ENCODE measurements at regions not wholly inside any gene's neighbourhood (a gene's known extent, or its start where the extent isn't known, plus 50 kb on each side); places are given as distances from the start of the nearest gene placed in this dataset.

DNA sequence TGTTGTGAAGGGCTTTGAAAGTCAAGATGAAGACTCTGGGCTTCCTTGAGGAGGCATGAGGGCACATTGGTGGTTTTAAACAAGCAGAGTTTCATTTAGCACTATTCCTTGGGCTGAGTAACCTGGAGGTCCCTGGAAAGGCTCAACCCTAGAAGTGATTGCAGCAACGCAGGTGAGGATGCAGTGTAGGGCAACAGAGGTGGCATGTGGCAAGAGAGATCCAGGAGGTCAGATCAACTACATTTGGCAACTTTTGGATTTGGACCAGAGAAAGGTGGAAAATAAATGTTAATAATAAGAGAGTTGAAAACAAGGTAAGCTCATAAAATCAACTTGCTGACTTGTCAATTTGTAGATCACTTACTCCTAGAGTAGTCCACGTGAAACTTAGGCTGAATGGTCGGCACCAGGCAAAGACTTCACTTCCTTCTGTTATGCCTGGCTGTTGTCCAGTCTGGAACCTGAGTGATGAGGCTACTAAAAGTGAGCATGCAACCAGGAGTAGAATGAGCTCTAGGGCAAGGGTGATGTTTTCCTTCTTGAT, 414.6 kb upstream of the ZMIZ1 start:
- intact Hi-C loops (cut with DNase I; ENCODE audit: low total_unique reads) = no loop called here
- WGBS, 2 donors = 70 to 80% methylated on average over 3 of the region's 3 CpGs
- H3K36me3 ChIP-seq (ENCODE audit: low read depth, missing control alignments) = no peaks in the 10 kb centered on the region
- no peaks in the 10 kb centered on the region for H3K27me3 ChIP-seq
- TF ChIP-seq POLR2A (IDR thresholded peaks at IDR 0.05) = no peak
- TF ChIP-seq, protein P1, sequence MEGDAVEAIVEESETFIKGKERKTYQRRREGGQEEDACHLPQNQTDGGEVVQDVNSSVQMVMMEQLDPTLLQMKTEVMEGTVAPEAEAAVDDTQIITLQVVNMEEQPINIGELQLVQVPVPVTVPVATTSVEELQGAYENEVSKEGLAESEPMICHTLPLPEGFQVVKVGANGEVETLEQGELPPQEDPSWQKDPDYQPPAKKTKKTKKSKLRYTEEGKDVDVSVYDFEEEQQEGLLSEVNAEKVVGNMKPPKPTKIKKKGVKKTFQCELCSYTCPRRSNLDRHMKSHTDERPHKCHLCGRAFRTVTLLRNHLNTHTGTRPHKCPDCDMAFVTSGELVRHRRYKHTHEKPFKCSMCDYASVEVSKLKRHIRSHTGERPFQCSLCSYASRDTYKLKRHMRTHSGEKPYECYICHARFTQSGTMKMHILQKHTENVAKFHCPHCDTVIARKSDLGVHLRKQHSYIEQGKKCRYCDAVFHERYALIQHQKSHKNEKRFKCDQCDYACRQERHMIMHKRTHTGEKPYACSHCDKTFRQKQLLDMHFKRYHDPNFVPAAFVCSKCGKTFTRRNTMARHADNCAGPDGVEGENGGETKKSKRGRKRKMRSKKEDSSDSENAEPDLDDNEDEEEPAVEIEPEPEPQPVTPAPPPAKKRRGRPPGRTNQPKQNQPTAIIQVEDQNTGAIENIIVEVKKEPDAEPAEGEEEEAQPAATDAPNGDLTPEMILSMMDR (IDR thresholded peaks at IDR 0.05) = no peak
- H3K4me1 ChIP-seq = no peaks in the 10 kb centered on the region
- DNase-seq = no peak
- no peak overlapping the region for H3K27ac ChIP-seq
- H3K9me3 ChIP-seq = no peaks in the 10 kb centered on the region
- H3K4me3 ChIP-seq = no peak overlapping the region

DNA sequence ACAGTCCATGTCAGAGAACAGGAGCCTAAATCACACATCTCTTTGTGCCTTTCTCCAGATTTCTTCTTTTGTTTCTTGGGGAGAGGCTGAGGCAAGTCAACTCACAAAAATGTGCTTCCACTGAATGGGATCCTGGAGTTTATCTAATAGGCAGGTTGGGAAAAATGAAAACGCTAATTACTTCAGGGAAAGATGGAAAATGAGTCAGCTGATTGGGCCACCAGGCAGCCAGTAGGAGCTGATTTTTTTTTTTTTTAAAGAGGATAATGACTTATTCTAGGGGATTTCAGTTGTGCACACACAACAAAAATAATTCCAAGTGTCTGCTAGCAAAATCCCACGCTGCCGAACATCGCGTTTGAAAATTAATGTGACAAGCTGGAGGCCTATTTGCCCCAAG, 412.8 kb upstream of the ZMIZ1 start:
- no peaks in the 10 kb centered on the region for H3K4me1 ChIP-seq
- H3K4me3 ChIP-seq = no peak overlapping the region
- no peaks in the 10 kb centered on the region for H3K36me3 ChIP-seq (ENCODE audit: low read depth, missing control alignments)
- 69 to 73% methylated on average over 5 of the region's 5 CpGs for WGBS, 2 donors
- no peak for TF ChIP-seq POLR2A (IDR thresholded peaks at IDR 0.05)
- TF ChIP-seq, protein P1 (IDR thresholded peaks at IDR 0.05) = no peak
- intact Hi-C loops (cut with DNase I; ENCODE audit: low total_unique reads) = no loop called here
- no peak for DNase-seq
- H3K9me3 ChIP-seq = no peaks in the 10 kb centered on the region
- no peak overlapping the region for H3K27ac ChIP-seq
- H3K27me3 ChIP-seq = no peaks in the 10 kb centered on the region

DNA sequence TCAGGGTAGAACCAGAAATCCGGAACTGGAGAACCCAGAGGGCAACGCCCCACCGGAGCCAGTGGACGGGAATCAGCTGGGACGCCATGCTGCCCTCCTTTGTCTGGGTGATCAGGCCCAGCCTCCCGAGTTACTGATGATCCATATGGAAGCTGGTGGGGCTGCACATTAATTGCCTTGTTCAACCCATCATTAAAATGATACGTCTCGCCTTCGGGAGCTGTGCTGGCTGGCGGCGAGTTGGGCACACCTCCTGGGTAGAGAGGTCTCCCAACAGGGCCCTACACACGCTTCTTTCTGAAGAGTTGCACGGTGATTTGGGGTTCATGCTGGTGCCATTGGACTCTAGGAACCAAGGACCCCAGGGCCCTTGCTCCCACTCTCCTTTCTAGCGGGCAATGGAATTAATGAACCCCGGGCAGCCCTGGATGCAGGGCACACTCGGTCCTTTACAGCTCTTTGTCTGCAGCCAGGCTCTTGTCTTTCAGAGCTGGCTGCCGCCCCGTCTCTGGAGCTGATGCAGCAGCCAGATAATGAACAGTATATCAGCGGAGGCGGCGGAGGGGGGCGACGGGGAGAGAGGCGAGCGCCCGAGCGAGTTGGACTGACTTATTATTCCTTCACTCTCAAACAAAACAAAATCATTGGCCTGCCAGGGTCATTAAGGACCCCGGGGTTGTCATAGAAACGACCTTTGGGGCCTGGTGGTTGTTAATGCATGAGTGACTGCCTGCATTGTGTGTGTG, 412.2 kb upstream of the ZMIZ1 start:
- TF ChIP-seq, protein P1 (IDR thresholded peaks at IDR 0.05) = no peak
- no peak for TF ChIP-seq POLR2A (IDR thresholded peaks at IDR 0.05)
- Histone ChIP-seq H3K9me3 (no peaks in the 10 kb centered on the region), H3K4me1 (no peaks in the 10 kb centered on the region), H3K4me3 (peak overlapping the region in 1 of 2 donors; percentile 10), H3K27me3 (no peaks in the 10 kb centered on the region), H3K27ac (no peak overlapping the region), H3K36me3 (ENCODE audit: low read depth, missing control alignments) (no peaks in the 10 kb centered on the region)
- WGBS, 2 donors = 40 to 67% methylated on average over 21 to 29 of the region's 29 CpGs
- intact Hi-C loops (cut with DNase I; ENCODE audit: low total_unique reads) = no loop called here
- DNase-seq = no peak

DNA sequence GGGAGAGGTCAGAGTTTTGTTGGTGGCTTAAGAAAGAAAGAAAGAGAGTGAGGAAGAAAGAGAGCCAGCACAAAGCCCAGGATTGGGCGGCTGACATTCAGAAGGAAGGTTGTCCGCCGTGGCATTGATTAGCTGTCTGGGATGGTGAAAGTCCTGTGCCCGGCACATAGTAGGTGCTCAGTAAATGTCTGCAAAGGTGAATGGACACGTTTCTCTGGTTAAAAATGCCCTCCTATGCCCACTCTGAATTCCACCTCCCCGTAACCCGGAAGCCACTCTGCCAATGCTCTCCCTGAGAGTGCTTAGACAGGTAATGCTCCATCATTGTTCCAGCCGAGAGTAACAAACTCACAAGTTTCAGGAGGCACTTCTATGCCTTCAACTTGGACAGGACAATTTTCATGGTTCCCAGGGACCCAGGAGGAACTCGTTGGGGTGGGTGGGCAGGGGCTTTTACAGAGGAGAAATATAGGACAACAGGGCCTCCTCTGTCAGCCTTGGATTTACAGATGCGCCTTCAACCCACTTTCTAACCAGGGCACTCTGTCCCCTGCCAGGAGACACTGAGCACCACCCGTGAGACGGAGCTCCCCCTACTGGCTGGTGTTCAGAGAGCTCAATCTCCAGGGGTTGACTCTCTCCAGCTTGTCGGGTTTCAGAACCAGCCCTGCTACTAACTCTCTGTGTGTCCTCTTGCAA, 411.5 kb upstream of the ZMIZ1 start:
- Histone ChIP-seq H3K27ac (no peak overlapping the region), H3K9me3 (no peaks in the 10 kb centered on the region), H3K4me1 (no peaks in the 10 kb centered on the region), H3K27me3 (no peaks in the 10 kb centered on the region), H3K36me3 (ENCODE audit: low read depth, missing control alignments) (no peaks in the 10 kb centered on the region), H3K4me3 (peak overlapping the region in 1 of 2 donors; percentile 10)
- TF ChIP-seq, protein P1 (IDR thresholded peaks at IDR 0.05) = peak; percentile 14 to 58 (median 49)
- no peak for TF ChIP-seq POLR2A (IDR thresholded peaks at IDR 0.05)
- 56 to 59% methylated on average over 13 of the region's 13 CpGs for WGBS, 2 donors
- intact Hi-C loops (cut with DNase I; ENCODE audit: low total_unique reads) = no loop called here
- peak; percentile 88 for DNase-seq

Measured in testis (tissue), 2 donors.